ENCODE measurements at regions not wholly inside any gene's neighbourhood (a gene's known extent, or its start where the extent isn't known, plus 50 kb on each side); places are given as distances from the start of the nearest gene placed in this dataset.
"Not testable (repeated sequence)": the region's sequence is repeated elsewhere in the genome, so short reads cannot be mapped to it uniquely, and the experiment has no call there.

- not testable (repeated sequence) for TF ChIP-seq ZFP30 (CRISPR knock-in tag; IDR thresholded peaks at IDR 0.05); ZNF70 (CRISPR knock-in tag; IDR thresholded peaks at IDR 0.05); CREB5 (CRISPR knock-in tag; IDR thresholded peaks at IDR 0.05; ENCODE audit: low read depth); CSDC2 (CRISPR knock-in tag; IDR thresholded peaks at IDR 0.05); ESRRG (CRISPR knock-in tag; IDR thresholded peaks at IDR 0.05); POU6F1 (CRISPR knock-in tag; IDR thresholded peaks at IDR 0.05; ENCODE audit: borderline replicate concordance, low read depth); PATZ1 (CRISPR knock-in tag; IDR thresholded peaks at IDR 0.05; ENCODE audit: borderline replicate concordance); RARB (CRISPR knock-in tag; IDR thresholded peaks at IDR 0.05); ISL1 (CRISPR knock-in tag; IDR thresholded peaks at IDR 0.05); ZFP3 (CRISPR knock-in tag; IDR thresholded peaks at IDR 0.05); ZC3H10 (CRISPR knock-in tag; IDR thresholded peaks at IDR 0.05); TOX (CRISPR knock-in tag; IDR thresholded peaks at IDR 0.05; ENCODE audit: borderline replicate concordance); TCF4 (CRISPR knock-in tag; IDR thresholded peaks at IDR 0.05; ENCODE audit: borderline replicate concordance); TSHZ2 (CRISPR knock-in tag; IDR thresholded peaks at IDR 0.05)
Measured at GRCh38 chr1:149354579-149354978, 120.3 kb upstream of the NBPF19 start.

Data from SK-N-SH treated with all-trans-retinoic acid at 6 μM for 48 hours (cell line).